HG02870 (cell line): ENCODE measurements at regions not wholly inside any gene's neighbourhood (a gene's known extent, or its start where the extent isn't known, plus 50 kb on each side); places are given as distances from the start of the nearest gene placed in this dataset.

Source experiments
- ATAC-seq: cut with Tn5 transposase; IDR thresholded peaks from one replicate; pipeline ENCODE4 v1.9.1; 2021; ENCODE audit warnings: mild to moderate bottlenecking, moderate library complexity; ENCODE audit not compliant: unreplicated experiment

GRCh38 chr3:31004025-31004678, 109.7 kb upstream of the GADL1 start:
- ATAC-seq, result peak; percentile 47

DNA sequence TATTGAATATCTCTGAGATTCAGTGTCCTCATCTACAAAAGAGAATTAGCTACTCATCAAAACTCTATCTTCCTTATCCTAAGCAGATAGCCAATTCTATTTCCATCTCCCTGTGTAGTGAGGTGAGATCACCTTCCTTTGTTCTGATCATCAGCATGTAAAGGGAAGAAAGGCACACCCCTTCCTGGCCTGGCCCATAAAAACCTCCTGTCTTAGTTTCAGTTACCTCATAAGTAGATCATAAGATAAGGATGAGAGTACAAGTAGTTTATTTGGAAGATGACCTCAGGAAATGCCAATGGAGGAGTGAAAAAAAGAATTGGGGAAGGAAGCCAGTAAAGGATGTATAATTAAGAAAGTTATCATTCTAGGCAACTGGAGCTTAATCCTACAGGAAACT, 114.5 kb upstream of the GADL1 start:
- no peak for ATAC-seq

DNA sequence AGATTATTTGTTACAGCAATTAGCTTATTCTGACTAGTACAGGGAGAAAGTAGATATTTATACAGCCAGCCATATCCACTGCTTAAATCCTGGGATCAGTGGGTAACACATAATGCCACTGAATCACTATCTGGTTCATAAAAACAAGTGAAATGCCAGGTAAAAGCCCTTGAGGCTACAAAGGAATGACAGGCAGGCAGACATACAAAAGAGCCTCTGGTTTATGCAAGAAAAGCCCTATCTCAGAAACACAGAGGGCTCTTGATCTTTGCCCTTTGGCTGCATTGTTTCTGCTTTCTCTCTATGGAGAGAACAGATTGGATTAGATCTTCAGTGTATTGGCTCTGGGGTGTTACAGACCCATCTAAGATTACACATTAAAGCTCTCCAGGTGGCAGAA, 115.4 kb upstream of the GADL1 start:
- ATAC-seq, result no peak

GRCh38 chr3:31010491-31010890, 116.0 kb upstream of the GADL1 start:
- ATAC-seq, result no peak

DNA sequence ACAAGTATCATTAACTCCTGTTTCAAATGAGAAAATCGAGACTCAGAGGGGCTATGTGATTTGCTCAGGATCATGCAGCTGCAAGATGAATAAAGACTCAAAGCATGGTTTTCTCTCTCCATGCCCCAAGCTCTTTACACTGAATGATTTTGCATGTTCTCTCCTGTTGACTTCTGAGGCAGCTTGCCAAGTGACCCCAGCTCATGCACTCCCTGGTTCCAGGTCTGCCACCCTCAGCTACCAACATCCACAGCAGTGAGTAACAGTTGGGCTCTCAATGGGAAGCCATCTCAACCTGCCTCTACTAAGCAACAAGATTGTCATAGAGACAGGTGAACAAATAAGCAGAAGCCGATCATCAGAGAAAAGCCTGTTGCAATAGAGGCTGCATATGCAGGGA, 116.9 kb upstream of the GADL1 start:
- no peak for ATAC-seq

- ATAC-seq, result no peak
Measured at GRCh38 chr3:31013090-31013489, 118.6 kb upstream of the GADL1 start.

DNA sequence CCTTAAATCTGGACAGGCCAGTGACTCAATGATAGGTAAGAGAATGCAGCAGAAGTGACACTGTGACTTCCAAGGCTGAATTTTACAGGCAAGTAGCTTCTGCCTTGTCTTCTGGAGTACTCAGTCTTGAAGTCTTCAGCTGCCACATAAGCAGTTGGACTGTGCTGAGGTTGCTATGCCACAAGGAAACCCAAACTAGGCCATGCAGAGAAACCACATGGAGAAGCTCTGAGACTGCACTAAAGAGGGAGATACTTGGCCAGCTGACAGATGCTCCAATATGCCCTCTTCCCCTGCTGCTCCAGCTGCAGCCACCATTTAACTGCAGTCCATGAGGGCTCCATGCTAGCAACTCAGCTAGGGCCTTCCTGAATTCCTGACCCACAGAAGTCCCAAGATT, 119.4 kb upstream of the GADL1 start:
- ATAC-seq, result no peak

DNA sequence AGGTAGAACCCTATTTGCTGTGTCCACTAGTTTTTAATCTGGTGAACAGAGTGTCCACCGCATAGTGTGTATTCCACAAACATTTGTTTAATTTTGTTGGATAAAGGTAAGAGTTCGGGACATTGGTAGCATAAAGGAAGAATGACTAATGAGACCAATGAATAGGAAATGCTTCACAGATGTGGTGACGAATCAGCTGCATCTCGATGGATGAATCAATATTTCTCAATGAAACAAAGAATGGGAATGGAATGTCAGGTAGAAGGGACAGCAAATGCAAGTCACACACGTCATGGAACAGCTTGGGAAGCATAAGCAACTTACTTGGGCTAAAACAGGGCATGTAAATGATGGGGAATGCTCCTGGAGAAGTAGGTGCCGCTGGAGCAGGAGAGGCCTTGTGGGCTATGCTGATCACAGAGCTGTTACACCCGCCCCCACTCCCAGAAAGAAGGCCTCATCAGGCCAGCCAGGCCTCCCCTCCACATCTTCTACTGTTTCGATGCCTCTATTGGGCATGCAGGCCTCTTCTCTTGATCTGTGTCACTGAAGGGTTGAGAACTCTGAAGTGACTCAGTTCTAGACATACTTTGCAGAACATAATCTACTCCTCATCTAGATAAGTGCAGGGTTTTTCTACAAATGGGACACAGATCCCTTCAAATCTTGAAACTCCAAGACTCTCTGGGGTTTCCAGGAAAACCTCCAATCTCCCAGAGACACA, 120.0 kb upstream of the GADL1 start:
- ATAC-seq, result no peak

DNA sequence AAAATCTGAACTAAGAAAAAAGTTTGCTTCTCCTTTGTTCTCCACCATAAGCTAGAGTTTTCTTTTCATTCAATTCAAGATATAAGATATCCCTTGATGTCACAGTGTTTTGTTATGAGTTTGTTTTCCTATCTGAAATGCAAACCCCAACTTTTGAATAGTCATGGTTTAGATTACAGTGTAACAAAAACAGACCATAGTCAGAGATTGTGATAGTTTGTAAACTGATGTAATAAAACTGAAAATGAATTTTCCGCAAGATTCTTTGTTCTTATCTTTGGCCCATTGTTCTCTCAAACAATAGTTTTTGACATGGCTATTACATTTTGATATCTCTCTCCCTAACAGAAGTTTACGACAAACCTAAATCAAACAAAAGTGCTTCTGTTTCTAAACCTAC, 121.7 kb upstream of the GADL1 start:
- ATAC-seq, result no peak

GRCh38 chr3:31022716-31023115, 128.3 kb upstream of the GADL1 start:
- ATAC-seq, result no peak

DNA sequence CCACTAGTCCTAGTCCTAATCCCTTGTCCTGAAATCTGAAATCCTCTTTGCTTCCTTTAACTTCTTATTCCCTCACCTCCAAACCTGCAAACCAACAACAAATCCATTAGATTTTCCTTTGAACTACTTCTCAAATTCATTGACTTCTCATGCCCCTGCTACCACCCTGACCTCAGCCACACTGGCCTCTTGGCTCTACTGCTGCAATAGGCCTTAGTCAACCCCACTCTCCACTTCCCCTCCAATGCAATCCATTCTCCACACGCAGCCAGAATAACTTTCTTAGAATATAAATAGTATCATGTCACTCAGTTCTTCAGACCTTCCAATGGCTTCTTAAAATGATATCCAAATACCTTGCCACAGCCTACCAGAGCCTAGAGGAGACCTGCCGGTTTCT, 131.1 kb upstream of the GADL1 start:
- no peak for ATAC-seq

- no peak for ATAC-seq
Measured at GRCh38 chr3:31027191-31027761, 132.8 kb upstream of the GADL1 start.

DNA sequence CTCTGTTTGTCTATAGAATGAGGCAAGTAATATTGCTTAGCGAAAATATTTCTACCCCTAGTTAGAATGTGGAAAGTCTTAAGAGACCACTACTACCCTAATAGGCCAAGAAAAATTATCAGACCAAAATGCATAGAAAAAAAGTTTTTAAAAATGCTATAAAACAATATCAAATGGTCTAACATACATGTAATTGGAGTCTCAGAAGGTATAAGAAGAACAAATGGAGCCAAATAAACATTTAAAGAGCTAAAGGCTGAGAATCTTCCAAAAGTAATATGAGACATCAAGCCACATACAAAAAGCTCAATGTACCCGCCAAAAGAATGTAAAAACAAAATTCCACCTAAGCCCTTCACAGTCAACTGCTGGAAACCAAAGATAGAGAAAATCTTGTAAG, 133.5 kb upstream of the GADL1 start:
- no peak for ATAC-seq

GRCh38 chr3:31028766-31029165, 134.3 kb upstream of the GADL1 start:
- no peak for ATAC-seq

DNA sequence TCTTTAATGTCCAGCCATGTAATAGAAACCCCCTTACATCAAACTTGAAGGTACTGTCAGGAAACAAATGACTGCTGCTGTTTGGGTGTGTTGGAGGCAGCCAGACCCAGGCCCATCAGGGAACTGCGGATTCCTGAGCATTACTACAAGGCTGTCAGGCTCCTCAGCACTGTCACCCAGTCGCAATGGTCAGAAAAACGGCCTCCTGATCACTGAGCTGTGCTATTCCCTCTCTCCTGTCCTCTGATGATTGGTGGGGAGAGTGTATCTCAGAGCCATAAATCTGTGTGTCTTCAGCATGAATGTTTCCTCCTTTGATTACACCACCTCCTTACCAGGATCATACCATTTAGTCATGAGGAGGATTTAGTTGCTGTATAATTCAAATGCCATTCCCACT, 135.2 kb upstream of the GADL1 start:
- no peak for ATAC-seq

DNA sequence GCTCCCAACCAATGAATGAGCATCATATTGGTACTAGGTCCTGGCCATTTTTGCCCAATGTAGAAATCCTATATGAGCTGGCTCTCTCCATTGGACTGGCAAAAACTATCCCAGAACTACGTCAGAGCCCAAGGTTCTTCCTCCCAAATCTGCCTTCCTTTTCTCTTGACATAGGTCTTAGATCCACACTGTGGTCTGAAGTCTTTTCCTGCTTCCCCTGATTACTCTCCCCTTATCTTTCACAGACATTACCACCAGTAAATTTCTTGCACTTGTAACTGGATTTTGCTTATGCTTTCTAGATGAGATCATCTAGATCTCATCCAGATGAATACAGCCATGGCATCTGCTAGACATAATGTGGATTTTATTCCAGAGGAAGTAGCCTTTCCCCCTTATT, 141.2 kb upstream of the GADL1 start:
- ATAC-seq, result no peak

- no peak for ATAC-seq
Measured at GRCh38 chr3:31038086-31038739, 143.8 kb upstream of the GADL1 start.

- ATAC-seq, result no peak
Measured at GRCh38 chr3:31039145-31039544, 144.7 kb upstream of the GADL1 start.

DNA sequence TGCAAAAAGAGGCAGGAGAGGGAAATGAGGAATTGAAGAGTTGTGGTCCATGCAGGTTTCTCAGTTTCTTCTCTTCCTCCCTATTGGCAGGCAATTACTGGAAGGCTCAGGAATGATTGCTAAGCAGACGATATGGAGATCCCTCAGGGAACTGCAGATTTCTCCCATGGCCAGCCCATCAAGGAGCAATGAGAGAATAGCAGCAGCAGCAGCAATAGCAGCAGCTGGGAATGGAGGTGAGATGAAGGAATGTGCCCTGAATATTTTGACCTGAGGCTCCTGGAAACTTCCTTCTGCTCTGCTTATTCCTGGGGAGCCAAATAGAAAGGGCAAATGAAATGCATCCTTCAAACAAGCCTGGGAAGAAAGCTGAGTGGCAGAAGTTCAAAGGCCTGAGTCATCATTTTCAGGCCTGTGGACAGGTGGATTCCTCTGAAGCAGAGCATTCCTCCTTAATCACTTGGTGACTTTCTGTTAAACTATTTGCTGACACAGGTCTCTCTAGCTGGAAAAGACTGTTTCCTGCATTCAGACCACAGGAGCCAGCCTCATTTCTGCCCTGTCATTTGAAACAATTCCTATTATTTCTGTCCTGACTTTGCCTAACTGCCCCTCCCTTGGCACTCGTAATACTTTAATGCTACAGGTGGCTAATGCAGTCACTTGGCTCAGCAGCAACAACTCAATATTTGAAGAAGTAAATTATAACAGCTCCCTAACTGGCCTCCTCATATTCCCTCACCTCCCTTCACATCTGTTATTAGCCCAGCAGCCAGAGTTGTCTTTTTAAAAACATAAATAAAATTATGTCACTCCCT, 146.9 kb upstream of the GADL1 start:
- ATAC-seq, result no peak

GRCh38 chr3:31043184-31043819, 148.8 kb upstream of the GADL1 start:
- ATAC-seq, result no peak

- ATAC-seq, result no peak
Measured at GRCh38 chr3:31047673-31048072, 153.2 kb upstream of the GADL1 start.
